PFSK-1 (cell line): ENCODE measurements at regions not wholly inside any gene's neighbourhood (a gene's known extent, or its start where the extent isn't known, plus 50 kb on each side); places are given as distances from the start of the nearest gene placed in this dataset.

Experiments used
- FOXP2 ChIP-seq: optimal IDR thresholded peaks from 2 replicates; pipeline ENCODE3; 2011; ENCODE audit warnings: borderline replicate concordance, control low read depth, inconsistent platforms; ENCODE audit not compliant: insufficient read depth; ENCODE audit errors: extremely low read length, extremely low read depth
- POLR2AphosphoS5 ChIP-seq: IDR thresholded peaks from 2 replicates; pipeline ENCODE4 v1.6.1; 2012; ENCODE audit warnings: low read depth, mild to moderate bottlenecking, control low read depth, low read length, moderate library complexity
- SIN3A ChIP-seq: IDR thresholded peaks from 2 replicates; pipeline ENCODE4 v1.6.1; 2012; ENCODE audit warnings: mild to moderate bottlenecking, low read length, moderate library complexity, borderline replicate concordance; ENCODE audit not compliant: insufficient read depth
- TAF1 ChIP-seq: IDR thresholded peaks from 2 replicates; pipeline ENCODE4 v1.6.1; 2012; ENCODE audit warnings: low read length, control low read depth, borderline replicate concordance; ENCODE audit not compliant: insufficient read depth
- TF ChIP-seq, protein P1 (sequence below), 2 experiments: IDR thresholded peaks; 2 replicates each; pipeline versions ENCODE4 v1.6.1 to v1.8.0; 2011 to 2012; ENCODE audit warnings: low read depth in 2 of 2, low read length in 2 of 2, control low read depth in 1 of 2, inconsistent platforms in 1 of 2, mild to moderate bottlenecking in 1 of 2, moderate library complexity in 1 of 2; ENCODE audit not compliant: insufficient read depth in 1 of 2

DNA sequence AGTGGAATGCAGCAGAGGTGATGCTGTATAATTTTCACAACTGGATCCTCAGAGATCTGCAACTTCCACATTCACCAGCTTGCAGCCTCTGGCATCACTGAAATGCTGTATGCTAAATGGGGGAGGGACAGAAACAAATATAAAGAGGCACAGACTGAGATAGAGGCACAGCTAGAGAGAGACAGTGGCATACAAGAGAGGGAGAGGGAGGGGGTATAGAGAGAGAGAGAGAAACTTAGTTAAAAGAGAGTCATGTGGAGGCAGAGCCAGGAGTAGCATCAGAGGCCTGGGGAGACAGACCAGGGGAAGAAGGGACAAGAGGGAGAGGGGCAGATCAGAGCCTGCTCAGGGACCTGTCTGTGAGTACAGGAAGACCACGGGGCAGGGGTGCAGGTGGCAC lies 84.5 kb upstream of the GRIK3 start:
- TF ChIP-seq FOXP2 (no peak), SIN3A (no peak)

DNA sequence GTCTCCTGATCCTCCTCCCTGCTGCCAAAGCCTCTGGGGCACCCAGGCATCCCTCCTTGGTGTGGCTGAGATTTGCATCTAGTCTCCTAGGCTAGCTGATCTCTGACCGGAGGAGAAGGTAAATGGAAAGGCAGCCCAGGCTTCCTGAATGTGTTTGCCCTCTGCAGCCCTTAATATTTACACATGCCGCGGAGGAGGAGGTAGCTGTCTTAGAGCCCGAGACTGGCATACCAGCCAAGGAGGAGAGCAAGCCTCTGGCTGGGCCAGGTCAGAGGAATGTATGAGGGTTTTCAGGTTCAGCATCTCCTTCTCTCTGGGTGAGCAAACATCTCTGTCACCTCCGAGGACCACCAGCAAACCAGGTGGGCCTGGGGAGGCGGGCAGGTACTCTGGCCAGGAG lies 86.0 kb upstream of the GRIK3 start:
- no peak for TF ChIP-seq POLR2AphosphoS5
- no peak for TF ChIP-seq SIN3A
- TF ChIP-seq TAF1: no peak
- no peak for TF ChIP-seq FOXP2
- TF ChIP-seq, protein P1, sequence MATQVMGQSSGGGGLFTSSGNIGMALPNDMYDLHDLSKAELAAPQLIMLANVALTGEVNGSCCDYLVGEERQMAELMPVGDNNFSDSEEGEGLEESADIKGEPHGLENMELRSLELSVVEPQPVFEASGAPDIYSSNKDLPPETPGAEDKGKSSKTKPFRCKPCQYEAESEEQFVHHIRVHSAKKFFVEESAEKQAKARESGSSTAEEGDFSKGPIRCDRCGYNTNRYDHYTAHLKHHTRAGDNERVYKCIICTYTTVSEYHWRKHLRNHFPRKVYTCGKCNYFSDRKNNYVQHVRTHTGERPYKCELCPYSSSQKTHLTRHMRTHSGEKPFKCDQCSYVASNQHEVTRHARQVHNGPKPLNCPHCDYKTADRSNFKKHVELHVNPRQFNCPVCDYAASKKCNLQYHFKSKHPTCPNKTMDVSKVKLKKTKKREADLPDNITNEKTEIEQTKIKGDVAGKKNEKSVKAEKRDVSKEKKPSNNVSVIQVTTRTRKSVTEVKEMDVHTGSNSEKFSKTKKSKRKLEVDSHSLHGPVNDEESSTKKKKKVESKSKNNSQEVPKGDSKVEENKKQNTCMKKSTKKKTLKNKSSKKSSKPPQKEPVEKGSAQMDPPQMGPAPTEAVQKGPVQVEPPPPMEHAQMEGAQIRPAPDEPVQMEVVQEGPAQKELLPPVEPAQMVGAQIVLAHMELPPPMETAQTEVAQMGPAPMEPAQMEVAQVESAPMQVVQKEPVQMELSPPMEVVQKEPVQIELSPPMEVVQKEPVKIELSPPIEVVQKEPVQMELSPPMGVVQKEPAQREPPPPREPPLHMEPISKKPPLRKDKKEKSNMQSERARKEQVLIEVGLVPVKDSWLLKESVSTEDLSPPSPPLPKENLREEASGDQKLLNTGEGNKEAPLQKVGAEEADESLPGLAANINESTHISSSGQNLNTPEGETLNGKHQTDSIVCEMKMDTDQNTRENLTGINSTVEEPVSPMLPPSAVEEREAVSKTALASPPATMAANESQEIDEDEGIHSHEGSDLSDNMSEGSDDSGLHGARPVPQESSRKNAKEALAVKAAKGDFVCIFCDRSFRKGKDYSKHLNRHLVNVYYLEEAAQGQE (IDR thresholded peaks at IDR 0.05; ENCODE audit: insufficient read depth in 1 of 2, low read depth in 2 of 2, low read length in 2 of 2): no peak

DNA sequence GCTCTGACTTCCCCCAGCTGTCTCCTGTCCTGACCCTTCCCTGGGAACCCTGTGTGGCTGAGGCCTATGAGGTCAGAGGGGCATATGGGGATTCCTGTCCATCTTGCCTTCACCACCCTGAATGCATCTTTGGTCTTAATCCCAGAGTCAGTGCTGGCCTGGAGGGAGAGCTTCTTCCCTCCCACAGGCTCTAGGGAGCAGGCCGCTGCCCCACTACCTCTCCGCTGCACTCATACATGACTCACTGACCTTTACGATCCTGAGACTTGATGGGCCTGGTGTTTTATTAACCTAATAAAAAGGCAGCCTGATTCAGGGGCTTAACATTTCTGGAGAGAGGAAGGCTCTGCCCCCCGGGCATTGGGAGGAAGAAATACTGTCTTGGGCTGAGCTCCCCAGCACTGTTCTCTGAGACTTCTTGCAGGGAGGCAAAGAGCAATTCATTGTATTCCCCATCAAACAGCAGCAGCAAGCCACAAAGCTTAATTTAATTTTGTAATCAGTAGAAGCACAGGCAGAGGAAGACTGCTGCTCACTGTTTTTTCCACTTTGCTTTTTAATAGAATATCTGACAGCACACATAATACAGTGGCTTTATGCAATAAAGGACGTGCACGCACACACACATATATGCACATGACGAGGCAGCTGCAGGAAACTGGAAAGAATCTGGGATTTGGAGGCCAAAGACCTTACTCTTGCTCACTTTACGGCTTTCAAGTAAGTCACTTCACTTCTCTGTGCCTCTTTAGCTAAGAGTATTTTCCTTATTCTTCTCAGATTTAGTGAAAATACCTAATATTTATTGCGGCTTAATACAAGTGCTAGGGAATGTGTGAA lies 89.2 kb upstream of the GRIK3 start:
- TF ChIP-seq, protein P1 (IDR thresholded peaks at IDR 0.05; ENCODE audit: insufficient read depth in 1 of 2, low read depth in 2 of 2, low read length in 2 of 2): no peak
- TF ChIP-seq TAF1 (no peak), POLR2AphosphoS5 (no peak), FOXP2 (no peak), SIN3A (no peak)

DNA sequence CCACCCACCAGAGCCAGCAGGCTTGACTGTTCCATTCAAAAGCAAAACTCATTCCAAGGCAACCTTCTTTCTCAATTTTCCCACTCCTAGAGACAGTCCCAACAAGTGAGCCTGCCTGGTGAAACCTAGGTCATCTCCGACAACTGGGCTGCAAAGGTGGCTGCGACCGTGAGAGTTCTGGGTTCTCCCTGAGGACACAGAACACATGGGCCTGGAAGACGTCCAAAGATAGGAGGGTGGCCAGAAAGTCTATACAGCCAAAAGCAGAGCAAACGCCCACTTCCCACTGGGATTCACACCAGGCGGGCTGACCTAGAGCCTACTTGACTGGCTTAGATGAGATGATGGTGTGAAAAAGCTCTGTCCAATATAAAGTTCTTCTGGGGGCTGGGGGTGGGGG lies 90.2 kb upstream of the GRIK3 start:
- TF ChIP-seq, protein P1 (IDR thresholded peaks at IDR 0.05; ENCODE audit: insufficient read depth in 1 of 2, low read depth in 2 of 2, low read length in 2 of 2): no peak
- TF ChIP-seq FOXP2: no peak
- no peak for TF ChIP-seq POLR2AphosphoS5
- no peak for TF ChIP-seq SIN3A
- TF ChIP-seq TAF1: no peak

DNA sequence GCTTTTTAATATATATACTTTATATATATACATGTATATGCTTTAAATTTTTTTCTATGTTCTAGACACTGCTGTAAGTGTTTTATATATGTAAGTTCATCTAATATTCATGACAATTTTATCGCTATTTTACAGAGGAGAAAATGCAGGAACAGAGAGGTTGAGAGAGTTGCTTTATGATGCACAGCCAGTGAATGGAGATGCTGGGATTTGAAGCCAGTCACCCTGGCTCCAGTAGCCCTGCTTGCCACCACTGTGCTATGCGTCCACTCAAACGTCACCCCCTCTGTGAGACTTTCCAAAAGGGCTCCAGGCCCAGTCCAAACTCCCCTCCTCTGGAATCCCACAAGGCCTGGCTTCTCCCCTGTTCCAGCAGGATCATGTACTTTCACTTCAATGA lies 91.0 kb upstream of the GRIK3 start:
- TF ChIP-seq POLR2AphosphoS5 (no peak), SIN3A (no peak), FOXP2 (no peak)

DNA sequence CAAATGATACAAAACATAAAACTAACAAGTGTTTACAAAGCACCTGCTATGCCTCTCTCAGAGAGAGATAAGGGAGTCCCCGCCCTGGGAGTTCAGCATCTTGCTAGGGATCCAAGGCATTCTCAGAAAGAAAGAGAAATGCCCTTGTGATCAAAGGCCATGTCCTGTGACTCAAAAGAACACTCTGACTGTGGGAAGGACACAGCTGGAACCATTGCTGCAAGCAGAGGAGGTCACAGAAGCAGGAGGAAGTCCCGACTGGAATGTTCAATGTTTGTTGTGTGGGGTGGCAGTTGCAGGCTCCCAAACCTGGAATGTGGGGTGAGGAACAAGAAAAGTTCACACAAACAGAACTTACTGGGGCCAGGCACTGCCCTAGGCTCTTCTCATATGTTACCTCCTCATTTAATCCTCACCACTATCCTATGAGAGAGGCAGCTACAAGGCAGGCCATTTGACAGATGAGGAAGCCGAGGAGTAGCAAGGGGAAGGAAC lies 93.0 kb upstream of the GRIK3 start:
- no peak for TF ChIP-seq SIN3A
- no peak for TF ChIP-seq FOXP2
- TF ChIP-seq POLR2AphosphoS5: no peak
- TF ChIP-seq, protein P1 (IDR thresholded peaks at IDR 0.05; ENCODE audit: insufficient read depth in 1 of 2, low read depth in 2 of 2, low read length in 2 of 2): no peak
- no peak for TF ChIP-seq TAF1
